Liver (tissue), 3 donors: ENCODE measurements at regions not wholly inside any gene's neighbourhood (a gene's known extent, or its start where the extent isn't known, plus 50 kb on each side); places are given as distances from the start of the nearest gene placed in this dataset.

ENCODE experiments used
- FOXA1 ChIP-seq: IDR thresholded peaks from 2 replicates; pipeline ENCODE4 v1.6.1; 2016; ENCODE audit warnings: antibody characterized with exemption
- TAF1 ChIP-seq: conservative IDR thresholded peaks from 2 replicates; pipeline ENCODE4 v1.6.1; 2016; ENCODE audit warnings: antibody characterized with exemption, mild to moderate bottlenecking
- TF ChIP-seq, protein P1 (sequence below): fragments of 150-350 bp; IDR thresholded peaks from 2 replicates; pipeline ENCODE4 v1.5.1; 2017; ENCODE audit warnings: improper control_type of control experiment, low read depth, low read length; ENCODE audit not compliant: missing input control
- donor health status: healthy.
- donor health status: healthy.

DNA sequence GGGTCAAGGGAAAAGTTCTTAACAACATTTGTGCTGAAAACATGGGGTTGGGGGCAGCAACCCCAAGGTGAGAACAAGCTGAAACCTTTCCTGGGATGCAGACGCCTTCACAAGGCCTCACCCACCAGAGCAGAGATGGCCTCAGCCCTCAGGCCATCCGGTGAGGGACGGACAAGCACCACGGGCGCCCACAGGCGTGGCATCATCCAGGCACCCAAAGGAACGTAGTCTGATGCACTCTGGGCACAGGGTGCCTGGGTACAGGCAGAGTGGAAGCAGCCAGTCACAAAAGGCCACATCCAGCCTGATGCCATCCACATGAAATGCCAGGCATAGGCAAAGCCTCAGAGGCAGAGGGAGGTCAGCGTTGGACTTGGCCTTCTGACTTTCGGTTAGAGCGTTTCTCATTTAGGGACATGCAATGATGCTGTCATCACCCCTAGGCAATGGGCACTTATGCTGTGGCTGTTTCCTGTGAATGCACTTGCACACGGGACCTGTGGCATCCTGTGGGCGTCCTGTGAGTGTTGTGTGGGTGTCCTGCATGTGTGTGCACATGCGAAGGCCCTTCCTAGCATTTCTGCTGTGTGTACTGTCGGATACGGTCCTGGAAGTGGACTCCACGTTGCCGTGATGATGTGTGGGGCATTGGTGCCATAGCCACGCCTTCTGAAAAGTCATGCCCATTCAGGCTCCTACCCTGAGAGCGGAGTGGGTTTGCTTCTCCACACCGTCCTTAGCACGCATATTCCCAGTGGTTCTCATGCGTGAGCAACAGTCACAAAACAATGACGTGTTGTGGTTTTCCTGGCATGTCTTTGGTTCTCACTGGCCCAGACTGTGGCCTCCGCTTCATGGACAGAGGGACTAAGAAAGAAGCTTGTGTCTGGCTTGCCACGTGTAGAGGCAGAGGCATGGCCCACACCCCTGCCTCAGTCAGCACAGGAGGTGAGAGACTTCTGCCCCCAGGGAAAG, 52.7 kb upstream of the ZNF469 start:
- TF ChIP-seq TAF1 (no peak), FOXA1 (no peak)
- TF ChIP-seq, protein P1, sequence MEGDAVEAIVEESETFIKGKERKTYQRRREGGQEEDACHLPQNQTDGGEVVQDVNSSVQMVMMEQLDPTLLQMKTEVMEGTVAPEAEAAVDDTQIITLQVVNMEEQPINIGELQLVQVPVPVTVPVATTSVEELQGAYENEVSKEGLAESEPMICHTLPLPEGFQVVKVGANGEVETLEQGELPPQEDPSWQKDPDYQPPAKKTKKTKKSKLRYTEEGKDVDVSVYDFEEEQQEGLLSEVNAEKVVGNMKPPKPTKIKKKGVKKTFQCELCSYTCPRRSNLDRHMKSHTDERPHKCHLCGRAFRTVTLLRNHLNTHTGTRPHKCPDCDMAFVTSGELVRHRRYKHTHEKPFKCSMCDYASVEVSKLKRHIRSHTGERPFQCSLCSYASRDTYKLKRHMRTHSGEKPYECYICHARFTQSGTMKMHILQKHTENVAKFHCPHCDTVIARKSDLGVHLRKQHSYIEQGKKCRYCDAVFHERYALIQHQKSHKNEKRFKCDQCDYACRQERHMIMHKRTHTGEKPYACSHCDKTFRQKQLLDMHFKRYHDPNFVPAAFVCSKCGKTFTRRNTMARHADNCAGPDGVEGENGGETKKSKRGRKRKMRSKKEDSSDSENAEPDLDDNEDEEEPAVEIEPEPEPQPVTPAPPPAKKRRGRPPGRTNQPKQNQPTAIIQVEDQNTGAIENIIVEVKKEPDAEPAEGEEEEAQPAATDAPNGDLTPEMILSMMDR: no peak
